IPS-18a (cell line): ENCODE measurements at regions not wholly inside any gene's neighbourhood (a gene's known extent, or its start where the extent isn't known, plus 50 kb on each side); places are given as distances from the start of the nearest gene placed in this dataset.
"Not testable (repeated sequence)": the region's sequence is repeated elsewhere in the genome, so short reads cannot be mapped to it uniquely, and the experiment has no call there.

ENCODE experiments used
- H3K27ac ChIP-seq: one replicate; pipeline ENCODE4 v1.5.1; 2013; ENCODE audit warnings: low read length
- H3K27me3 ChIP-seq: one replicate; pipeline ENCODE4 v1.6.1; 2013; ENCODE audit warnings: mild to moderate bottlenecking, low read length; ENCODE audit not compliant: control insufficient read depth, insufficient read depth
- H3K36me3 ChIP-seq: one replicate; pipeline ENCODE4 v1.6.1; 2013; ENCODE audit warnings: low read depth, low read length; ENCODE audit not compliant: control insufficient read depth
- H3K4me1 ChIP-seq: one replicate; pipeline ENCODE4 v1.6.1; 2013; ENCODE audit warnings: low read depth, low read length; ENCODE audit not compliant: control insufficient read depth
- H3K4me3 ChIP-seq: one replicate; pipeline ENCODE4 v1.5.1; 2013; ENCODE audit warnings: low read length
- H3K9ac ChIP-seq: one replicate; pipeline ENCODE4 v1.6.1; 2013; ENCODE audit warnings: mild to moderate bottlenecking, low read length, moderate library complexity
- H3K9me3 ChIP-seq: one replicate; pipeline ENCODE4 v1.6.1; 2013; ENCODE audit warnings: low read depth, low read length; ENCODE audit not compliant: control insufficient read depth

DNA sequence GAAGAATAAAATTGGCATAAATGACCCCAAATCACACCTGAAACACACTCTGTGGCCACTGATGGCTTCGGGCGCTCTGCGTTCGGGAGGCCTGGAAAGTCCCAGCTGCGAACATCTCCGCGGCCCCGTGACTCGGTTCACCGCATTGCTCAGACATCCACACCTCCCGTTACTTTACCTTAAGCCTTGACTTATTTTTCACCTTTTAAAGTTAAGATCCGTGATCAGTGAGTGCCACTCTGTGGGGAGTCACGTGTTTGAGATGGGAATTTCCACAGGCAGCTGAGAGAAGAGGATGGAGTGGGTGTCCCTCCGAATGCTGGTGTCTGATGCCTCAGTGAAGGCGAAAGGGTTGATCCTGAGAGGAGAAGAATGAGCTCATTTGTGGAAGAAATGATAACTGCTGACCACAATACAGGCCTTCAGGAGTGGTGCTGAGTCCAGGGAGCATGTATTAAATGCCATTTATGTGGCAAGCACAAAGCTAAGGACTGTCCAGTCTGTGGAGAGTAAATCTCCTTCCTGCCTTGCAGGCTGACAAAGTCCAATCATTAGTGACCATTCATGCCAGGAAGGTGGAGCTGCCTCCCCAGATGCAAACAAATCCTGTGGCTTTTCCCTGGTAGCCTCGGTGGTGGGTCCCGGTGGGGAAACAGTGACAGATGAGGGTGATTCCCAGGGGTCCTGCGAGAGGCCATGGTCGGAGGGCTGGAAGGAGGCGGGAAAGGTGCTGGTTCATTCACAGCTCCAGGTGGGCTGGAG lies 168.8 kb downstream of the RTP5 start:
- no peaks in the 10 kb centered on the region for H3K27me3 ChIP-seq

DNA sequence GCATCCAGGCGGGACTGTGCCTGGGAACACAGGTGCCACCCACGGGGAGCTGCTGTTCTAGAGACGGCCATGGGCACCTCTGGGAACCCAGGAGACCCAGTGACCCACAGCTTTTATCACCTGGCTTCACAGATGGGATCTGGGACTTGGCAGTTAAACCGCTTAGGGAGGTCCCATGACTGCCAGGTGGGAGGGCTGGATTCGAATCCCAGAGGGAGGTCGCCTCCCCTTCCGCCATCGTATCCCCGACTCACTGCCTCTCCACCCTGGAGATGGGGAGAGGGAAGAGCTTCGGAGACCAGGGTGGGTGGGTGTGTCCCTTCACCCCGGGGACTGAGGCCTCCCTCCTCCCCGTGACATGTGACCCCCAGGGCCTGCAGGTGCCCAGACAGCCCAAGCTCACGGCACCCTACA lies 169.4 kb downstream of the RTP5 start:
- H3K36me3 ChIP-seq: no peaks in the 10 kb centered on the region
- no peak overlapping the region for H3K4me3 ChIP-seq
- no peak overlapping the region for H3K27ac ChIP-seq
- no peaks in the 10 kb centered on the region for H3K4me1 ChIP-seq
- no peak overlapping the region for H3K9ac ChIP-seq
- no peaks in the 10 kb centered on the region for H3K9me3 ChIP-seq
- no peaks in the 10 kb centered on the region for H3K27me3 ChIP-seq

More for the DNA sequence above, 168.8 kb downstream of the RTP5 start:
- Histone ChIP-seq H3K9ac (no peak overlapping the region), H3K4me3 (no peak overlapping the region), H3K9me3 (no peaks in the 10 kb centered on the region), H3K4me1 (no peaks in the 10 kb centered on the region), H3K27ac (no peak overlapping the region), H3K36me3 (no peaks in the 10 kb centered on the region)

DNA sequence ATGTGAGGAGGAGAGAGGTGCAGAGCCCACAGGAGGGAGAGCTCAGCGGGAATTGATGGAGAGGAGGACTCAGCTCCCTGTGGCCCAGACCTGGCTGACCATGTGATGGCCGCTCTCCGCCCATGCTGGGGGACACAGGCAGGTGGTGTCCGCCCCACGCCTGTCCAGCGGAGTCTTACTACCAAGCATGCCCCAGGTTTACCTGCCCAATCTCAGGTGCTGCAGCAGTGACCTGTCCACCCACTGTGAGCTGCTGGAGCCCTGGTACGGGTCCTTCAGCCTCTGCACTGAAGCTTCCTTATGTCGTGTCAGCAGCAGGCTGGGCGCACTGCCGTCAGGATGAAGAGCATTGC lies 170.8 kb downstream of the RTP5 start:
- no peaks in the 10 kb centered on the region for H3K9me3 ChIP-seq
- H3K36me3 ChIP-seq: no peaks in the 10 kb centered on the region
- no peaks in the 10 kb centered on the region for H3K27me3 ChIP-seq
- no peak overlapping the region for H3K9ac ChIP-seq
- no peak overlapping the region for H3K27ac ChIP-seq
- H3K4me1 ChIP-seq: no peaks in the 10 kb centered on the region
- no peak overlapping the region for H3K4me3 ChIP-seq

DNA sequence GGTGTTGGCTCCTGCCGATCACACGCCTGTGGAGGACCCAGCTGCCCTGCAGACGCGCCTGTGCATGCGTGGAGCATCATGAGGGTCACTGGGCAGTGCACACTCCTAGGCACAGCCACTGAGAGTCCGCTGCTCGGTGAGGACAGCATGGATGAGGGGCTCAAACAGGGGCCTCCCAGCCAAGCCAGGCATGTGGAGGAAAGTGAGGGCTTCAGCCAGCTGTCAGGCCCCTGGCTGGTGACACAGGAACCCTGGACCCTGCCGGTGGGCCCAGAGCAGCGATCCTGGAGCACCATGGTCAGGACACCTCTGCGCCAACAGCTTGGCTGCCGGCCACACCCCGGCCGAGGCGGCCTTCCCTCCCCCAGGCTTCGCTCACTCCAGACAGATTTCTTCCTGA lies 171.2 kb downstream of the RTP5 start:
- no peak overlapping the region for H3K27ac ChIP-seq
- H3K4me3 ChIP-seq: no peak overlapping the region
- no peaks in the 10 kb centered on the region for H3K9me3 ChIP-seq
- no peaks in the 10 kb centered on the region for H3K27me3 ChIP-seq
- H3K36me3 ChIP-seq: no peaks in the 10 kb centered on the region
- H3K4me1 ChIP-seq: no peaks in the 10 kb centered on the region
- H3K9ac ChIP-seq: no peak overlapping the region

DNA sequence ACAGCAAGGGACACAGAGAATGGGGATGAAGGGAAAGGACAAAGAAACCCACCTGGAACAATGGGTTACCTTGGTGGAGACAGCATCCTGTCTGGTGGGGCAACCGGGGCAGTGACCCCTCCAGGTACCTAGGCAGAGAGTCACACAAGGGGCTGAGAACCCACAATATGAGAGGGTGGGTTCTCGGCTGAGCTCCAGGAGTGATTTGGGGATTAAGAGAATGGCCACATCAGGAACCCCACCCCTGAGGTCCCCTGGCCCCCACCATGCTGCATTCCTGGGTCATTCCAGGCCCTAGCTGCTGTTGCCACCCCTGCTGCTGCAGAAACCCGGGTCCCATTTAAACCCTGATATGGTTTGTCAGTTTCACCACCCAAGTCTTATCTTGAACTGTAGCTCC lies 172.3 kb downstream of the RTP5 start:
- Histone ChIP-seq H3K27ac (no peak overlapping the region), H3K9ac (no peak overlapping the region), H3K36me3 (no peaks in the 10 kb centered on the region), H3K27me3 (no peaks in the 10 kb centered on the region), H3K4me1 (no peaks in the 10 kb centered on the region), H3K4me3 (no peak overlapping the region), H3K9me3 (no peaks in the 10 kb centered on the region)

DNA sequence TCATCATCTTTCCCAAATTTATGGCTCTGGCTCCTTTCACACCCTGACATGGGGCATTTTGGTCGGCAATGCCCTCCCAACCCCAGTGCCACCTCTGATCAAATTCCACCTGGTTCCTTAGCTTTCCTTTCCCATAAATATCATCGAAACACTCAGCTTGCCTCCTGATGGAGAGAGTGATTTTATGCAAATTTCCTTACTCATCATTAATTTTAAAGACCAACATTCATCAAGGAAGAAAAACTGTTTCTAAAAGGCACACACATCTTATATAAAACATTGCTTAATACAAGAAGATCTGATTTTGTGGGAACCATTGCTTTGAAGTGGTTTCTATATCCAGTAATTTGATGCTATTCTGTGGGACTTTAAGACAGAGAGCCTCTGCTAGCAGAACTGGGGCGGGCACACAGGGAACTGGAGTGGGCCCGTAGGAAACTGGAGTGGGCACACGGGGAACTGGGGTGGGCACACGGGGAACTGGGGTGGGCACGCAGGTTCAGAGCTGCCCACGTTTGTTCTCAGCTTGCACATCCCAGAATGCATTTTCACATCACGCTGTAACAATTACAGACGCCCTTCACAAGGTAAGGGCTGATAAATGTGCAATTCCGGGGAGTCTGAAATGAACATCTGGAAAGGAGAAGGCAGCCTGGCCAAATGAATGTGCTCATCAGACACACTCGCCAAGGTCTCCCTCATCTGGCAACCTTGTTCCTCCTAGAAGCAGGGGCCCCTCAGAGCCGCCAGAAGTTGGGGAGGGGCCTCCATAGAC lies 174.2 kb downstream of the RTP5 start:
- Histone ChIP-seq H3K4me3 (no peak overlapping the region), H3K27me3 (no peaks in the 10 kb centered on the region), H3K9ac (no peak overlapping the region), H3K4me1 (no peaks in the 10 kb centered on the region), H3K9me3 (no peaks in the 10 kb centered on the region), H3K27ac (no peak overlapping the region), H3K36me3 (no peaks in the 10 kb centered on the region)

DNA sequence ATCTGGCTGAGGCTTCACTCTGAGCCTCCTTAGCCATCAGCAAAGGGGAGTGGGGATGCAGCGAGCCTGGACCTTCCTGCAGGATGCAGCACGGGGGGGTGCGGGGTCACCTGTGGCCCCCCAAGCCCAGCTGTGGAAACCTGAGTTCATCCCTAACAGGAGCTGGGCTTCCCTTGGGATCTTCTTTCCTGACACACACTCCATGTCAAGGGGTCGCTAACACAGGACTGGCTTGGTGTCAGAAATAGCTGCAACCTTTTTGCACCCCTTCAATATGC lies 174.7 kb downstream of the RTP5 start:
- no peak overlapping the region for H3K27ac ChIP-seq
- no peak overlapping the region for H3K4me3 ChIP-seq
- H3K36me3 ChIP-seq: no peaks in the 10 kb centered on the region
- H3K4me1 ChIP-seq: no peaks in the 10 kb centered on the region
- no peaks in the 10 kb centered on the region for H3K9me3 ChIP-seq
- H3K9ac ChIP-seq: no peak overlapping the region
- H3K27me3 ChIP-seq: no peaks in the 10 kb centered on the region

DNA sequence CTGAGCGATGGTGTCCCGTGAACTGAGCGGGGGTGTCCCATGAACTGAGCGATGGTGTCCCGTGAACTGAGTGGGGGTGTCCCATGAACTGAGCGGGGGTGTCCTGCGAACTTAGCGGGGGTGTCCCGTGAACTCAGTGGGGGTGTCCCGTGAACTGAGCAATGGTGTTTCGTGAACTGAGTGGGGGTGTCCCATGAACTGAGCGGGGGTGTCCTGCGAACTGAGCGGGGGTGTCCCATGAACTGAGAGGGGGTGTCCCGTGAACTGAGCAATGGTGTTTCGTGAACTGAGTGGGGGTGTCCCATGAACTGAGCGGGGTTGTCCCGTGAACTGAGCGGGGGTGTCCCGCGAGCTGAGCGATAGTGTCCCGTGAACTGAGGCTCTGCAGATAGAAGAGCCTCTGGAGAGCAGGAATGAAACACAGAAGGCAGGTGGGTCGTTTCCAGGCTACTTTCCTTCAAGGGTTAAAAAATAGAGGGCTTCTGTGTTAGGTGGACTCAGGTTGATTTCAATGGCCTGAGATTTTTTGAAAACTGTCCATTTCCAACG lies 176.1 kb downstream of the RTP5 start:
- H3K4me3 ChIP-seq, H3K9me3 ChIP-seq: not testable (repeated sequence)

DNA sequence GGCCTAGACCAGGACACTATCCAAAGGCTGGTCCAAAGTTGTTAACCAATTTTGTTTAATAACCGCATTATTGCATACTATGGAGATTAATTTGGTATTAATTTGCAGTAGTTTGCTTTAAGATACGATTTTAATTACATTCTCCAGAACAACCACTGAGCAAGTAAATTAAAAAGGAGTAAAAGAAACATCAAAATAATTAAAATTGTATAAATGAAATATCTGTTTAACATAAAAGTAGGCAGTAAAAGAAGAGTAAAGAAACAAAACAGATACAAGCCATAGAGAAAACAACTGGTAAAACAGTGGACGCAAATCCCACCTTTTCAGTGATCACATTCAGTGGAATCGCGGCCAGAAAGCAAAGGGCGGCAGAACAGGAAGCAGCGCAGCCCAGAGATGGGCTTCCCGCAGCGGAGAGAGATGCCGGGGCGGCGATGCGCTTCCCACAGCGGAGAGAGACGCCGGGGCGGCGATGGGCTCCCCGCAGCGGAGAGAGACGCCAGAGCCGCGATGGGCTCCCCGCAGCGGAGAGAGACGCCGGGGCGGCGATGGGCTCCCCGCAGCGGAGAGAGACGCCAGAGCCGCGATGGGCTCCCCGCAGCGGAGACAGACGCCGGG lies 176.8 kb downstream of the RTP5 start:
- H3K9ac ChIP-seq: no peak overlapping the region
- H3K9me3 ChIP-seq: no peaks in the 10 kb centered on the region
- no peaks in the 10 kb centered on the region for H3K36me3 ChIP-seq
- H3K4me1 ChIP-seq: no peaks in the 10 kb centered on the region
- H3K27ac ChIP-seq: no peak overlapping the region
- no peaks in the 10 kb centered on the region for H3K27me3 ChIP-seq
- no peak overlapping the region for H3K4me3 ChIP-seq

More for the DNA sequence above, 176.1 kb downstream of the RTP5 start:
- H3K9ac ChIP-seq, H3K27ac ChIP-seq, H3K36me3 ChIP-seq, H3K27me3 ChIP-seq, H3K4me1 ChIP-seq: not testable (repeated sequence)

DNA sequence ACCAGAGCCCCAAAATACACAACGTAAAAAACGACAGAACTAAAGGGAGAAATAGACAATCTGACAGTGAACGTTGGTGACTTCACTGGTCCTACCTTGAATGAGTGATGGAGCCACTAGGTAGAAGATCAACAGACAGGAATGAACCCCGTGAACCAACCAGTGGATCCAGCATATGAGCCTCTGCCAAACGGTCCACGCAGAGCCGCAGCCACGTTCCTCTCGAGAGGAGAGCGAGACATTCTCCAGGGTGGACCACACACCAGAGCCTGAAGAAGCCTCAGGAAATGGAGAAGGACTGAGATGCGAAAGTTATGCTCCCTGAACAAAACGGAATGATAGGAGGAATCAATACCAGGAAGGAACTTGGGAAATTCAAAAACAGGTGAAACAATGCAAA lies 178.4 kb downstream of the RTP5 start:
- H3K27ac ChIP-seq: no peak overlapping the region
- H3K9ac ChIP-seq: no peak overlapping the region
- H3K27me3 ChIP-seq: no peaks in the 10 kb centered on the region

DNA sequence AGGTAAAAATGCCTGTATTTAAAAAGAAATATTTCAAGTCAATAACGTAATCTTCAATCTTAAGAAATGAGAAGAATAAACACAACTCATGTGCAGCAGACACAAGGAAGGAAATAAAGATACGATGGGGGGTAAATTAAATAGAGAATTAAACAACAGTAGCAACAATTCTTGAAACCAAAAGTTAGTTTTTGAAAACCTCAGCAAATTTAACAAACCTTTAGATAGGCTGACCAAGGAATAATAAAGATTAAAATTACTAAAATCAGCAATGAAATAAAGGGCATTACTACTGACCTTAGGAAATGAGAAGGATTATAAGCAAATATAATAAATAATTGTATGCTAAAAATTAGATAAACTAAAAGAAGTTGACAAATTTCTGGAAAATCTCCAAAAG lies 178.9 kb downstream of the RTP5 start:
- H3K9ac ChIP-seq: no peak overlapping the region
- H3K9me3 ChIP-seq: no peaks in the 10 kb centered on the region
- H3K4me1 ChIP-seq: no peaks in the 10 kb centered on the region
- no peaks in the 10 kb centered on the region for H3K27me3 ChIP-seq
- H3K27ac ChIP-seq: no peak overlapping the region
- no peaks in the 10 kb centered on the region for H3K36me3 ChIP-seq
- no peak overlapping the region for H3K4me3 ChIP-seq

More for the DNA sequence above, 178.4 kb downstream of the RTP5 start:
- no peak overlapping the region for H3K4me3 ChIP-seq
- H3K36me3 ChIP-seq: no peaks in the 10 kb centered on the region
- no peaks in the 10 kb centered on the region for H3K9me3 ChIP-seq
- no peaks in the 10 kb centered on the region for H3K4me1 ChIP-seq
